Lung microvascular endothelial cell (primary cell): ENCODE measurements at regions not wholly inside any gene's neighbourhood (a gene's known extent, or its start where the extent isn't known, plus 50 kb on each side); places are given as distances from the start of the nearest gene placed in this dataset.
"Not testable (repeated sequence)": the region's sequence is repeated elsewhere in the genome, so short reads cannot be mapped to it uniquely, and the experiment has no call there.

Source experiments
- DNase-seq, 2 donors: peaks; one replicate each; pipeline versions ENCODE4 v3.0.0 to v3.0.0-alpha.2; 2010; ENCODE audit warnings: low read depth in 2 of 2

- DNase-seq = no peak
Observed at GRCh38 chr14:40133463-40133862, 701.2 kb upstream of the FBXO33 start.

- no peak for DNase-seq
Observed at GRCh38 chr14:40129159-40129558, 696.9 kb upstream of the FBXO33 start.

DNA sequence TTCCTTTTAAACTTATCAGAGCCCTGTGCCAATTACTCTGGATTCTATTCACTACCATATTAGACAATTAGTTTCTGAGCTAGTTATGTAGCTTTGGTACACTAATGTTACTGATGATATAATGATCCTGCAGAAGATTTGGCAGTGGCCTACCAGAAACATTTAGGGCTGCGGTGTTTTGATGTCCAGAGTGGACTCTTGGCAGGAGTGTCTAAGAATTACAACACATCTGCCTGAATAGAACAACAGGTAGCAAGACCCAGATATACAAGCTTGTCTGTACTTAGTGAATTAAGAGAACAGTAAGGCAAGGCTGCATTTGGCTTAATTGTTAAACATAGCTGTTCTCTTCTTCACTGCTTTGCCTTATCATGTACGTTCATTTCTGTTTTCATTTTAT lies 691.6 kb upstream of the FBXO33 start:
- no peak for DNase-seq

DNA sequence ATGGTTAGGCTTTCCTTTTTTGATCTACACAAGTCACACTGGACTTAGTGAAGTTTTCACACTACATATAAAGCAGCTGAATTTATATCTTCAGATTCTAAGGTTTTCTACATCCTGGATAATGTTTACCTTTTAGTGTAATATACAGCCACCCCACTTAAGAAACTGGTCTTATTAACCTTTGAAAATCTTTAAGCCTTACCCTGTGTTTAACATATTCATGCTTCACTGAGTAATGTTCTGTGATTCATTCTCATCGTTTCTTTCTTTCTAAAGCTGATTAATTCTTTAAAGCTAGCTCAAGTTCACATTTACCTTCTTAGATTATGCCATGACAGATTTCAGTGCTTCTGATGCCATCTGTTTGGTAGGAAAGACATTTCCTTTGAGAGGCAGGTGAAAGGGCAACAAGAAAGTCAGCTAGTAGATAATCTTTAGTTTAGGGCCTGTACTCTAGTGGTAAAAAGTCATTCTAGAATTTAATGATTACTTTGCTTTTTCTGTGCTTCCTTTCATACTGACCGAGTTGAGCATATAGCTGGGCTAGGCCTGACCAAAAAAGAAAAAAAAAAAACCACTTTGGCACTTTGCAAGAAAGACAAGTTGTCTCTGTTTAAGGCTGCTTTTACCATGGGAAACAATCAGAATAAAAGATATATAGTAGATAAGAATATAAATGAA lies 690.9 kb upstream of the FBXO33 start:
- no peak for DNase-seq

GRCh38 chr14:40119765-40120164 lies 687.5 kb upstream of the FBXO33 start:
- no peak for DNase-seq

- no peak for DNase-seq
Observed at GRCh38 chr14:40119321-40119720, 687.1 kb upstream of the FBXO33 start.

- no peak for DNase-seq
Observed at GRCh38 chr14:40115583-40115982, 683.4 kb upstream of the FBXO33 start.

DNA sequence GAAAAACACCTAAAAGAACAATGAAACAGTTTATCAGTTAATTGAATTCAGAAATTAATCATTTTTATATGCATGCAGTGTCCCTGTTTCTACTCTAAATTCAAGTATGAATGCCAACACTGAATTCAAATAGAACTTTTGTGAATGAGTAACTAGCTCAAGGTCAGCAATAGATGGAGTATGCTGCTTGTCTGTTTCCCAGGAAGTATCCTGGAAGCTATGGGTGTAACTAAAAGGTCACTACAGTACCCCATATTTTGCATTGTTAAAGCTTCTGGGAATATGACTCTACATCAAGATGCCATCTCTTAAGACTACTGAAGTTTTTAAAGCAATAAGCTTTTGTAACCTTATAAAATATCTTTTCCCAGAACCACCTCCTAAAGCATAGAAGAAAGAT lies 681.4 kb upstream of the FBXO33 start:
- no peak for DNase-seq

DNA sequence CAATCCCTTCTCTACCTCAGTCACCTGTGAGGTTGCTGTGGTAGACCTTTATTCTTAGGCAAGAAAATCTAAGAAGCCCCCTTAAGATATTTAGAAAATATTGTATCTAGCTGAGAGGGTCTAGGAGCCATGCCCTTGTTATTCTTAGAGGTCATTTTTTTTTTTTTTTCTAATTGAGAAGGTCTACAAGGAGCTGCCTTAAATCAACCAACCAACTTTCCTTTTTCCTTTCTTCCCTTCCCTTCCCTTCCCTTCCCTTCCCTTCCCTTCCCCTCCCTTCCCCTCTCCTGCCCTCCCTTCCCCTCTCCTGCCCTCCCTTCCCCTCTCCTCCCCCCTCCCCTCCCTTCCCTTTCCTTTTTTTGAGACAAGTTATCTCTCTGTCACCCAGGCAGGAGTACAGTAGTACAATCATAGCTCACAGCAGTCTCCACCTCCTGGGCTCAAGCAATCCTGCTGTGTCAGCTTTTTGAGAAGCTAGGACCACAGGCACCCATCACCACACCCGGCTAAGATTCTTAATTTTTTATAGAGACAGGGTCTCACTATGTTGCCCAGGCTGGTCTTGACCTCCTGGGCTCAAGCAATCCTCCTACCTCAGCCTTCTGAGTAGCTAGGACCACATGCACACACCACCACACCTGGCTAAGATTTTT lies 668.4 kb upstream of the FBXO33 start:
- no peak for DNase-seq

GRCh38 chr14:40099316-40099715 lies 667.1 kb upstream of the FBXO33 start:
- DNase-seq = no peak

DNA sequence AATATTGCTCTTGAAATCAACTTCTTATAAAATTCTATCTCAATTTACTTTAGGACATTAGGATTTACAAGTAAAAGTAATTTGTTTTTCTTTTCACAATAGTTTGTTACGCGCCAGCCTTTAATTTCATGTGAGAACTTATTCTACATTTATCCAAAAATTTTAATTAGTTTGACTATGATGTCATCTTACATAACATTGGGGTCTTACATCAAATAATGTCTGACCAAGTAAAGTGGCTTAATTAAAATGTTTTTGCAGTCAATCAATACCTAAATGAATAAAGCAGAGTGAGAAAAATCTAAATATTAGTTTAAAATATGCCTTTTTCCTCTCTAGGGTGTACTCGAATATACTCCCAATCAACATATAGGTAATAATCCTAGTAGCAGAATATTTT lies 666.2 kb upstream of the FBXO33 start:
- DNase-seq = no peak

DNA sequence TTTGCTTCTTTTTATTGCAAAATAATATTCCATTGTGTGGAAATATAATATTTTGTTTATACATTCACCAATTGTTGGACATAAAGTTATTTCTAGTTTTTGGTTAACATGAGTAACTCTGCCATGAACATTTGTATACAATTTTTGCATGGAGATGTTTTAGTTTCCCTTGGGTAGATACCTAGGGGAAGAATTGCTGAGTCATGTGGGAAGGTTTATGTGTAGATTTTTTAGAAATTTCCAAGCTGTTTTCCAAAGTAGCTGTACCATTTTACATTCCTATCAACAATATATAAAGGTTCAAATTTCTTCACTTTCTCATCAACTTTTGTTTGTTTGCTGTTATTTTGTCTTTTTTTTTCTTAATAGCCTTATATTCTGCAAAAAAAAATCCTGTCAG lies 664.7 kb upstream of the FBXO33 start:
- no peak for DNase-seq

DNA sequence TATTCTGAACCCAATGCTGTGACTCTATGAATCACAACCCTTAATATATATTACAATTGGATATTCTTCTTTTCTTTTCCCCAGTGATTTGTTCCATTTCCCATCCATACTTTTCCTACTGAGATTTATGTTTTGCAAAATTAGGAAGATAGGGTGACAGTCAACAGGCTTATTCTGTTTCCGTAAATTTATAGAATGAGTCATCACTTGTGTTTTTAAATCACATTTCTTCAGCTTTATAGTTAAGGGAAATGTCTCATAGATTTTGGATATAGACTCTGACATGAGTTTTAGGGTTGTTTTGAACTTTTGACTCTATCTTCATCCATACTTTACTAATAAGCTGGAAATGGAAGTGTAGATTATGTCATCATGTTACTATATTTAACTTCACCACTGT lies 661.6 kb upstream of the FBXO33 start:
- no peak for DNase-seq

DNA sequence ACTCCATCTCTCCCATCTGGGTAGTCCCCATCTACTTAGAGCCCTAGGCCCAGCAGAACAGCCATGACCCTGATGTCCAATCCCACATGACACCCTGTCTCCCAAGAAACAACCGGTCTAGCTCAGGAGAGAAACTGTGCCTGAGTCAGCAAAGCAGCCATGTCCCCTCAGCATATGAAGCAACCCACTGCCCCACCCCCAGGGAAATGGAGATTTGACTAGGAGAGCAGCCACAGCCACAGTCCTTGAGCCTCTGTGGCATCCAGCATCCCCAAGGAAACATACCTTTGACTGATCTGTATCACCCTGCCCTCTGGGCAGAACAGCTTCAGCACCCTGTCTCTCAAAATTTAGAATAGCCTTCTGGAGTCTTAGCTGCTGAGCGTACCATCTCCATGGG lies 641.9 kb upstream of the FBXO33 start:
- DNase-seq = no peak

- DNase-seq = no peak
Observed at GRCh38 chr14:40072175-40072574, 639.9 kb upstream of the FBXO33 start.

DNA sequence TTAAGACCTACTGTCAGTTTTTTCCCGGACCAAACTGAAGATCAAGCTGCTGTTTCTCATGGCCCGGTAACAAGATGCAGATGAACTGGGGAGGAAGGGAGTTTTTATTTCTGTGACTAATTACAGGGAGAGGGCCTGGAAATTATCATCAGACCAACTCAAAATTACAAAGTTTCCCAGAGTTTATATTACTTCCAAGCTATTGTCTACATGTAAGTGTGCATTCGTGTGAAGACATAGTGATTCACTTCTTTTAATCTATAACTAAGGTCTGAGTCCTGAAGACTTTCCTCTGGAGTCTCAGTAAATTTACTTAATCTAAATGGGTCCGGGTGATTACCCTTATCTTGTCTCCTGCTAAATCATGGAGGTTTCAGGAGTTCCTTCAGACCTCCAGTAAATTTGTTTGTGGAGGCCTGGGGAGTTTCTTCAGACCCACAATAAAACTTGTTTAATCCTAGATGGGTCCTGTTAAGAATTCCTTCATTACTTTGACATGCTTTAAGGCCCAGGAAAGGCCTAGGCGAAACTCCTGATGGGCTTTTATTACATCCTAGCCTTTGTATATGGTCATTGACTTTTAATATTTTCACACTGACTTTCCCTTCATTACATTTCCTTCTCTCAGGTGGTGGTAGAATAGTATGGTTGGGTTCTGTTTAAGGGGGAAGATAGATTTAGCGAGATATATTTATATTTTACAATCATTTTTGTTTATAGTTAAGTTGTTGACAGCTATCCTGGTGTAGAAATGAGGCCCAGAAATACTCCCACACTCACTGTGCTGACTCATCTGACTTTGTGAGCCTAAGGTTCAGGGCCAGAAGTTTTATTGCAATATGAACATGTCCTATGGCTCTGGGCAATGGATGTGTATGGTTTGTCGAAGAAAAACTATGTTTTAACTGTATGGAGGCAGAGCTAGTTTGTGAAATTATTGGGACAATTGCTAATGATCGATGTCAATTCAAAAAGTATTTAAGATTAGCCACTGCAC lies 627.0 kb upstream of the FBXO33 start:
- DNase-seq = no peak

GRCh38 chr14:40053416-40053815 lies 621.2 kb upstream of the FBXO33 start:
- DNase-seq = no peak

DNA sequence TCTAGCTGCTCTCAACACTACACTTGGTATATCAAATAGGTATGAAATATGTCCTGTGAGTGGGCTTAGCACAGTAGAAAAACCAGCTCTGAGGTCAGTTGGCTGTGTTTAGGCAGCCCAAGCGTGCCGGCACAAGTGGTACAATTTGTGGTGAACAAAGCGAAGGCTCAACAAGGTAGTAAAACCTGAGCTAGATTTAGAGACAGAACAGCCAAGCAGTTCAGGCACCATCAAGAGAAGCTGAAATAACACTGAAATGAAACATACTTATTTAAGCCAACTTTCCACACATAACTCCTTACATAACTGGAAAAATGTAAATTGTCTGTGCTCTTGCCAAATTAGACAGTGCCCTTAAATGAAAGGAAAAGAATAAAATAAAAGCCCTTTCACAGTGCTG lies 596.8 kb upstream of the FBXO33 start:
- DNase-seq = no peak

DNA sequence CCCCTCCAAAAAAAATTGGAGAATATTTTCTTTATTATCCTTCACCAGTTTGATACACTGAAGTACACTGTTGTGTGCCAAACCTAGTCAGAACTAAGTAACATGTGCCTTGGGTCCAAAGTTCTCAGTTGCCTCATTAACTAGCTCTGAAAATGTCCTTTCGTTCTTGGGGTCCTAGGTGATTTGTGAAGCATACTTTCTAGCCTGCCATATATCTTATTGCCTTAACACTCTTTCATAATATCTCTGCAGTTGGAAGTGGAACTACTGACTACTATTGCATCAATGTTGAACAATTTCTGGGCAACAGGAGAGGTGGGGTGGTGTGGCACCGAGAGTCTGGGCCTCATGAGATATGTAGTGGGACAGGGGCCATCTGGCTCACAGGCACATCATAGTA lies 592.9 kb upstream of the FBXO33 start:
- no peak for DNase-seq

DNA sequence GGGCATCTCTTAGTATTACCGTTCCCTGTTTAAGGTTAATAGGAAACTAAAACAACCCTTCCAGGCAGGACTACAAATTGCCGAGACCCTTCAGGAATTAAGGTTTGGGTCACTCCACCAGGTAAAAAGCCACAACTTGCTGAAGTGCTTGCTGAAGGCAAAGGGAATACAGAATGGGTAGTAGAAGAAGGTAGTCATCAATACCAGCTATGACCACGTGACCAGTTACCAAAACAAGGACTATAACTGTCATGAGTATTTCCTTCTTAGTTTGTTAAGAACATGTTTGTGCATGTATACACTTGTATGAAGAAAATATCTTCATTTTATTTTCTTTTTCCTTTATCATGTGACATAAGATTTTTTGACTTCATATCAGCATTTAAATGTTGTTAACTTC lies 578.7 kb upstream of the FBXO33 start:
- no peak for DNase-seq

DNA sequence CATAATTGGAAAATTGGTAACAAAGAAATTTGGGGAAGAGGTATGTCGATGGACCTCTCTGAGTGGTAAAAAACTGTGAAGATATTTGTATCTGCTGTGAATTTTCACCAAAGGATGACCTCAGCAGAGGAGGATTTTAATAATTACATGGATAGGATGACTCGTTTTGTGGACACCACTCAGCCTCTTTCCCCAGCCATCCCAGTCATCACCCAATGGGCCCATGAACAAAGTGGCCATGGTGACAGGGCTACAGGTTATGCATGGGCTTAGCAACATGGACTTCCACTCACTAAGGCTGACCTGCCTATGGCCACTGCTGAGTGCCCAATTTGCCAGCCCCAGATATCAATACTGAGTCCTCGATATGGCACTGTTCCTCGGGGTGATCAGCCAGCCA lies 577.5 kb upstream of the FBXO33 start:
- DNase-seq = no peak

DNA sequence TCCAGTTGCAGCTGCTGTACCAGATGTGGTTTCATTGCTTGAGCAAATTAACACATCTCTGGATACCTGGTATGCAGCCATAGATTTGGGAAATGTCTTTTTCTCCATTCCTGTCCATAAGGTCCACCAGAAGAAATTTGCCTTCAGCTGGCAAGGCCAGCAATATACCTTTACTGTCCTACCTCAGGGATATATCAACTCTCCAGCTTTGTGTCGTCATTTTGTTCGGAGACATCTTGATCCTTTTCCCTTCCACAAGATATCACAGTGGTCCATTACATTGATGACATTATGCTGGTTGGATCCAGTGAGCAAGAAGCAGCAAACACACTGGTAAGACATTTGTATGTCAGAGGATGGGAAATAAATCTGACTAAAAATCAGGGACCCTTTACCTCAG lies 576.1 kb upstream of the FBXO33 start:
- DNase-seq = not testable (repeated sequence)
